ENCODE measurements at regions not wholly inside any gene's neighbourhood (a gene's known extent, or its start where the extent isn't known, plus 50 kb on each side); places are given as distances from the start of the nearest gene placed in this dataset.

DNA sequence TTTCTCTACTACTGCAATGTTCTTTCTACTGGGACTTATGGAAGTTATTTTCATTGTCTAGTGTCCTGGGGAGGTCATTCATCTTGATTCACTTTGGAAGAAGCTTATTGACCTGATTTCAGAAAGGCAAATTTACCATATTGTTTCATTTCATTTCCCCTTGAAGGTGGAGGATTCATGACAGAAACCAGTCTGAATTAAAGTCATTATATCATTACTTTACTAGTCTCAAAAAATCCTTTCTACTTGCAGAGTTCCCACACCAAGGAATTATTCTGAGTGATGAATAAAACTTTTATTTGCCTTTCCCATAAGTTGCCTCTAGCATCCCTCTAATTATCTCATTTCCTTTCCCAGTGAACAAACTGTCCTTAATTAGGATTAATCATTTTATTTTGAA is 163.8 kb downstream of the RASSF9 start:
- no peaks in the 10 kb centered on the region for H3K4me1 ChIP-seq (ENCODE audit: insufficient read depth, low read length)
- no peak overlapping the region for H3K4me2 ChIP-seq (ENCODE audit: low read length)
- Mint-ChIP-seq H3K9me3 (ENCODE audit: unreplicated experiment) (peaks cover 2% of the 10 kb centered on the region), H3K4me1 (ENCODE audit: low read depth, unreplicated experiment) (no peaks in the 10 kb centered on the region), H3K4me3 (ENCODE audit: unreplicated experiment) (no peak overlapping the region), H3K27ac (ENCODE audit: unreplicated experiment) (no peak overlapping the region), H3K36me3 (ENCODE audit: low read depth, unreplicated experiment) (no peaks in the 10 kb centered on the region), H3K27me3 (ENCODE audit: low read depth, unreplicated experiment) (no peaks in the 10 kb centered on the region)
- no peaks in the 10 kb centered on the region for H3K79me2 ChIP-seq (ENCODE audit: insufficient read depth, low read length)
- H3K27ac ChIP-seq (ENCODE audit: low read depth, low read length): no peak overlapping the region
- no peaks in the 10 kb centered on the region for H4K20me1 ChIP-seq (ENCODE audit: insufficient read depth, low read length)
- no peak overlapping the region for H2AFZ ChIP-seq (ENCODE audit: low read depth, low read length)
- H3K36me3 ChIP-seq (ENCODE audit: insufficient read depth, low read length): no peaks in the 10 kb centered on the region
- H3K27me3 ChIP-seq (ENCODE audit: insufficient read depth, low read length): no peaks in the 10 kb centered on the region
- H3K9me3 ChIP-seq (ENCODE audit: insufficient read depth, low read depth, low read length): no peaks in the 10 kb centered on the region
- DNase-seq (ENCODE audit: low read depth) (no peak), FAIRE-seq (no peak)
- TF ChIP-seq EZH2 (IDR thresholded peaks at IDR 0.05; ENCODE audit: insufficient read depth, low read length): no peak
- TF ChIP-seq, protein P1, sequence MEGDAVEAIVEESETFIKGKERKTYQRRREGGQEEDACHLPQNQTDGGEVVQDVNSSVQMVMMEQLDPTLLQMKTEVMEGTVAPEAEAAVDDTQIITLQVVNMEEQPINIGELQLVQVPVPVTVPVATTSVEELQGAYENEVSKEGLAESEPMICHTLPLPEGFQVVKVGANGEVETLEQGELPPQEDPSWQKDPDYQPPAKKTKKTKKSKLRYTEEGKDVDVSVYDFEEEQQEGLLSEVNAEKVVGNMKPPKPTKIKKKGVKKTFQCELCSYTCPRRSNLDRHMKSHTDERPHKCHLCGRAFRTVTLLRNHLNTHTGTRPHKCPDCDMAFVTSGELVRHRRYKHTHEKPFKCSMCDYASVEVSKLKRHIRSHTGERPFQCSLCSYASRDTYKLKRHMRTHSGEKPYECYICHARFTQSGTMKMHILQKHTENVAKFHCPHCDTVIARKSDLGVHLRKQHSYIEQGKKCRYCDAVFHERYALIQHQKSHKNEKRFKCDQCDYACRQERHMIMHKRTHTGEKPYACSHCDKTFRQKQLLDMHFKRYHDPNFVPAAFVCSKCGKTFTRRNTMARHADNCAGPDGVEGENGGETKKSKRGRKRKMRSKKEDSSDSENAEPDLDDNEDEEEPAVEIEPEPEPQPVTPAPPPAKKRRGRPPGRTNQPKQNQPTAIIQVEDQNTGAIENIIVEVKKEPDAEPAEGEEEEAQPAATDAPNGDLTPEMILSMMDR (IDR thresholded peaks at IDR 0.05; ENCODE audit: insufficient read depth, low read depth, low read length): no peak
- no peak overlapping the region for H3K9ac ChIP-seq (ENCODE audit: low read length)
- H3K4me3 ChIP-seq (ENCODE audit: insufficient read depth, low read depth, low read length): no peak overlapping the region

DNA sequence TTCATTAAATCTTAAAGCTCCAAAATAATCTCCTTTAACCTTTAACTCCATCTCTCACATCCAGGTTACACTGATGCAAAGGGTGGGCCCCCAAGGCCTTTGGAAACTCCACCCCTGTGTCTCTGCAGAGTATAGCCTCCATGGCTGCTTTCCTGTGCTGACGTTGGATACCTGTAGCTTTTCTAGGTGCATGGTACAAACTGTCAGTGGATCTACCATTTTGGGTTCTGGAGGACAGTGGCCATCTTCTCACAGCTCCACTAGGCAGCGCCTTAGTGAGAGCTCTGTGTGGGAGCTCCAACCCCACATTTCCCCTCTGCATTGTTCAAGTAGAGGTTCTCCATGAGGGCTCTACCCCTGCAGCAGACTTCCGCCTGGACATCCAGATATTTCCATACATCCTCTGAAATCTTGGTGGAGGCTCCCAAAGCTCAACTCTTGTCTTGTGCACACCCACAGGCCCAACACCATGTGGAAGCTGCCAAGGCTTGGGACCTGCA is 162.2 kb downstream of the RASSF9 start:
- TF ChIP-seq EZH2 (IDR thresholded peaks at IDR 0.05; ENCODE audit: insufficient read depth, low read length): no peak
- TF ChIP-seq, protein P1 (IDR thresholded peaks at IDR 0.05; ENCODE audit: insufficient read depth, low read depth, low read length): no peak
- Histone ChIP-seq H4K20me1 (ENCODE audit: insufficient read depth, low read length) (no peaks in the 10 kb centered on the region), H2AFZ (ENCODE audit: low read depth, low read length) (no peak overlapping the region), H3K27ac (ENCODE audit: low read depth, low read length) (no peak overlapping the region), H3K27me3 (ENCODE audit: insufficient read depth, low read length) (no peaks in the 10 kb centered on the region), H3K79me2 (ENCODE audit: insufficient read depth, low read length) (no peaks in the 10 kb centered on the region), H3K4me2 (ENCODE audit: low read length) (no peak overlapping the region), H3K9me3 (ENCODE audit: insufficient read depth, low read depth, low read length) (no peaks in the 10 kb centered on the region), H3K4me3 (ENCODE audit: insufficient read depth, low read depth, low read length) (no peak overlapping the region), H3K9ac (ENCODE audit: low read length) (no peak overlapping the region), H3K4me1 (ENCODE audit: insufficient read depth, low read length) (no peaks in the 10 kb centered on the region), H3K36me3 (ENCODE audit: insufficient read depth, low read length) (no peaks in the 10 kb centered on the region)
- H3K27me3 Mint-ChIP-seq (ENCODE audit: low read depth, unreplicated experiment): no peaks in the 10 kb centered on the region
- peaks cover 2% of the 10 kb centered on the region for H3K9me3 Mint-ChIP-seq (ENCODE audit: unreplicated experiment)
- FAIRE-seq (no peak), DNase-seq (ENCODE audit: low read depth) (no peak)
- no peak overlapping the region for H3K4me3 Mint-ChIP-seq (ENCODE audit: unreplicated experiment)
- no peaks in the 10 kb centered on the region for H3K4me1 Mint-ChIP-seq (ENCODE audit: low read depth, unreplicated experiment)
- H3K36me3 Mint-ChIP-seq (ENCODE audit: low read depth, unreplicated experiment): no peaks in the 10 kb centered on the region
- no peak overlapping the region for H3K27ac Mint-ChIP-seq (ENCODE audit: unreplicated experiment)

- Histone ChIP-seq H4K20me1 (ENCODE audit: insufficient read depth, low read length) (no peaks in the 10 kb centered on the region), H3K27ac (ENCODE audit: low read depth, low read length) (no peak overlapping the region), H3K4me2 (ENCODE audit: low read length) (no peak overlapping the region), H3K9me3 (ENCODE audit: insufficient read depth, low read depth, low read length) (no peaks in the 10 kb centered on the region), H3K9ac (ENCODE audit: low read length) (no peak overlapping the region), H3K36me3 (ENCODE audit: insufficient read depth, low read length) (no peaks in the 10 kb centered on the region), H3K79me2 (ENCODE audit: insufficient read depth, low read length) (no peaks in the 10 kb centered on the region), H2AFZ (ENCODE audit: low read depth, low read length) (no peak overlapping the region), H3K4me1 (ENCODE audit: insufficient read depth, low read length) (no peaks in the 10 kb centered on the region), H3K4me3 (ENCODE audit: insufficient read depth, low read depth, low read length) (no peak overlapping the region), H3K27me3 (ENCODE audit: insufficient read depth, low read length) (no peaks in the 10 kb centered on the region)
- H3K9me3 Mint-ChIP-seq (ENCODE audit: unreplicated experiment): peaks cover 6% of the 10 kb centered on the region
- TF ChIP-seq EZH2 (IDR thresholded peaks at IDR 0.05; ENCODE audit: insufficient read depth, low read length): no peak
- TF ChIP-seq, protein P1 (IDR thresholded peaks at IDR 0.05; ENCODE audit: insufficient read depth, low read depth, low read length): no peak
- H3K36me3 Mint-ChIP-seq (ENCODE audit: low read depth, unreplicated experiment): no peaks in the 10 kb centered on the region
- FAIRE-seq: no peak
- DNase-seq (ENCODE audit: low read depth): no peak
- H3K4me1 Mint-ChIP-seq (ENCODE audit: low read depth, unreplicated experiment): no peaks in the 10 kb centered on the region
- H3K27me3 Mint-ChIP-seq (ENCODE audit: low read depth, unreplicated experiment): no peaks in the 10 kb centered on the region
- no peak overlapping the region for H3K27ac Mint-ChIP-seq (ENCODE audit: unreplicated experiment)
- H3K4me3 Mint-ChIP-seq (ENCODE audit: unreplicated experiment): no peak overlapping the region
Observed at GRCh38 chr12:85676816-85677749, 159.1 kb downstream of the RASSF9 start.

Data from astrocyte (in vitro differentiated cells and primary cell).